Lower leg skin (tissue), 3 donors: ENCODE measurements at regions not wholly inside any gene's neighbourhood (a gene's known extent, or its start where the extent isn't known, plus 50 kb on each side); places are given as distances from the start of the nearest gene placed in this dataset.

ENCODE experiments used
- POLR2A ChIP-seq, 2 donors: fragments of 450-650 bp; IDR thresholded peaks; one replicate each; pipeline ENCODE4 v1.6.1; 2016 to 2017; ENCODE audit warnings: antibody characterized with exemption in 2 of 2, mild to moderate bottlenecking in 1 of 2, moderate library complexity in 1 of 2
- TF ChIP-seq, protein P1 (sequence below), 3 donors: fragments of 450-650 bp; IDR thresholded peaks; one replicate each; pipeline ENCODE4 v1.5.1; 2016; ENCODE audit warnings: antibody characterized with exemption in 3 of 3, mild to moderate bottlenecking in 3 of 3, moderate library complexity in 2 of 3

DNA sequence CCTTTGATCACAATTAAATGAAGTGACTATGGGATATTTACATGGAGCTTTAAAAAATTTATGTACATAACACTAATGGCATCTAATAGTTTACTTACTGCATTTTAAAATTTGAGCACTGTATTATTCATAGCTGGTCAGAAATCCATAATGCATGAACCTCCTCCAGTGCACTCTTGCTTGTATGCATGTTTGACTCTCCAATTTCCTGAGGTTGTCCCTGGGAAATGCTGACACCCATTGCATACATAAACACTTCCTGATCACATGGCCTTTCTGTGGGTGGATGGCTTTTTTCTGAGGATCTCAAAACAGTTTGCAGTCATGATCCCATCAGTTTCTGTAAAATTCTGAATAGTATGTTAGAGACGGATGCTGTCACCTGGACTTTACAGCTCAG lies 577.8 kb downstream of the REEP3 start:
- TF ChIP-seq, protein P1, sequence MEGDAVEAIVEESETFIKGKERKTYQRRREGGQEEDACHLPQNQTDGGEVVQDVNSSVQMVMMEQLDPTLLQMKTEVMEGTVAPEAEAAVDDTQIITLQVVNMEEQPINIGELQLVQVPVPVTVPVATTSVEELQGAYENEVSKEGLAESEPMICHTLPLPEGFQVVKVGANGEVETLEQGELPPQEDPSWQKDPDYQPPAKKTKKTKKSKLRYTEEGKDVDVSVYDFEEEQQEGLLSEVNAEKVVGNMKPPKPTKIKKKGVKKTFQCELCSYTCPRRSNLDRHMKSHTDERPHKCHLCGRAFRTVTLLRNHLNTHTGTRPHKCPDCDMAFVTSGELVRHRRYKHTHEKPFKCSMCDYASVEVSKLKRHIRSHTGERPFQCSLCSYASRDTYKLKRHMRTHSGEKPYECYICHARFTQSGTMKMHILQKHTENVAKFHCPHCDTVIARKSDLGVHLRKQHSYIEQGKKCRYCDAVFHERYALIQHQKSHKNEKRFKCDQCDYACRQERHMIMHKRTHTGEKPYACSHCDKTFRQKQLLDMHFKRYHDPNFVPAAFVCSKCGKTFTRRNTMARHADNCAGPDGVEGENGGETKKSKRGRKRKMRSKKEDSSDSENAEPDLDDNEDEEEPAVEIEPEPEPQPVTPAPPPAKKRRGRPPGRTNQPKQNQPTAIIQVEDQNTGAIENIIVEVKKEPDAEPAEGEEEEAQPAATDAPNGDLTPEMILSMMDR (IDR thresholded peaks at IDR 0.05) = no peak
- TF ChIP-seq POLR2A (IDR thresholded peaks at IDR 0.05) = no peak
